HFFc6 (cell line): ENCODE measurements at regions not wholly inside any gene's neighbourhood (a gene's known extent, or its start where the extent isn't known, plus 50 kb on each side); places are given as distances from the start of the nearest gene placed in this dataset.
"Not testable (repeated sequence)": the region's sequence is repeated elsewhere in the genome, so short reads cannot be mapped to it uniquely, and the experiment has no call there.

Source experiments
- DNase-seq: peaks from one replicate; pipeline ENCODE4 v3.0.0-alpha.2; 2018
- H3K27ac Mint-ChIP-seq: 2 replicates; pipeline ENCODE4 v1.8.0; 2020; ENCODE audit warnings: mild to moderate bottlenecking, mixed read lengths
- H3K27me3 Mint-ChIP-seq: 2 replicates; pipeline ENCODE4 v1.8.0; 2021; ENCODE audit warnings: mild to moderate bottlenecking, moderate library complexity, mixed read lengths; ENCODE audit not compliant: insufficient read depth
- H3K36me3 Mint-ChIP-seq: 2 replicates; pipeline ENCODE4 v1.8.0; 2021; ENCODE audit warnings: low read depth, mixed read lengths
- H3K4me1 Mint-ChIP-seq: 2 replicates; pipeline ENCODE4 v1.8.0; 2020; ENCODE audit warnings: low read depth, mixed read lengths
- H3K4me3 Mint-ChIP-seq: 2 replicates; pipeline ENCODE4 v1.8.0; 2020; ENCODE audit warnings: mild to moderate bottlenecking, moderate library complexity, mixed read lengths
- H3K9me3 Mint-ChIP-seq: 2 replicates; pipeline ENCODE4 v1.8.0; 2020; ENCODE audit warnings: mild to moderate bottlenecking, mixed read lengths
- CTCF ChIP-seq: fragments of 200-600 bp; sonication (generic); IDR thresholded peaks from 2 replicates; pipeline ENCODE4 v1.5.0; 2021; ENCODE audit warnings: antibody characterized with exemption, mild to moderate bottlenecking

GRCh38 chr2:192932376-192932775, 737.6 kb upstream of the TMEFF2 start:
- no peak for TF ChIP-seq CTCF
- no peak for DNase-seq
- H3K27me3 Mint-ChIP-seq: no peaks in the 10 kb centered on the region
- peaks cover 6% of the 10 kb centered on the region; the same call in 1 of the 2 replicates for H3K36me3 Mint-ChIP-seq
- H3K4me3 Mint-ChIP-seq: no peak overlapping the region
- no peaks in the 10 kb centered on the region for H3K4me1 Mint-ChIP-seq
- H3K9me3 Mint-ChIP-seq: peaks cover 54% of the 10 kb centered on the region
- H3K27ac Mint-ChIP-seq: no peak overlapping the region

GRCh38 chr2:192921631-192922030, 726.9 kb upstream of the TMEFF2 start:
- not testable (repeated sequence) for H3K4me3 Mint-ChIP-seq, DNase-seq, H3K27ac Mint-ChIP-seq, H3K4me1 Mint-ChIP-seq, H3K27me3 Mint-ChIP-seq, H3K36me3 Mint-ChIP-seq
- peaks cover 33% of the 10 kb centered on the region for H3K9me3 Mint-ChIP-seq

GRCh38 chr2:192901446-192901845, 706.7 kb upstream of the TMEFF2 start:
- peaks cover 27% of the 10 kb centered on the region for H3K9me3 Mint-ChIP-seq
- H3K27me3 Mint-ChIP-seq: no peaks in the 10 kb centered on the region
- DNase-seq: no peak
- TF ChIP-seq CTCF: no peak
- H3K4me3 Mint-ChIP-seq: no peak overlapping the region
- H3K4me1 Mint-ChIP-seq: no peaks in the 10 kb centered on the region
- H3K36me3 Mint-ChIP-seq: no peaks in the 10 kb centered on the region
- no peak overlapping the region for H3K27ac Mint-ChIP-seq

GRCh38 chr2:192899466-192899865, 704.7 kb upstream of the TMEFF2 start:
- Mint-ChIP-seq H3K4me1 (no peaks in the 10 kb centered on the region), H3K9me3 (peaks cover 17% of the 10 kb centered on the region), H3K27ac (no peak overlapping the region), H3K36me3 (no peaks in the 10 kb centered on the region), H3K4me3 (no peak overlapping the region), H3K27me3 (no peaks in the 10 kb centered on the region)
- DNase-seq: no peak
- TF ChIP-seq CTCF: no peak

- not testable (repeated sequence) for H3K27ac Mint-ChIP-seq, H3K4me3 Mint-ChIP-seq, DNase-seq, H3K36me3 Mint-ChIP-seq, H3K27me3 Mint-ChIP-seq, H3K4me1 Mint-ChIP-seq
- peaks cover 11% of the 10 kb centered on the region for H3K9me3 Mint-ChIP-seq
These were observed 699.2 kb upstream of the TMEFF2 start for GRCh38 chr2:192893976-192894375.

GRCh38 chr2:192888109-192888508, 693.4 kb upstream of the TMEFF2 start:
- TF ChIP-seq CTCF: no peak
- H3K27ac Mint-ChIP-seq: no peak overlapping the region
- no peak overlapping the region for H3K4me3 Mint-ChIP-seq

GRCh38 chr2:192887337-192887736, 692.6 kb upstream of the TMEFF2 start:
- Mint-ChIP-seq H3K9me3 (peaks cover 35% of the 10 kb centered on the region), H3K4me1 (no peaks in the 10 kb centered on the region), H3K27ac (no peak overlapping the region), H3K36me3 (no peaks in the 10 kb centered on the region), H3K27me3 (no peaks in the 10 kb centered on the region), H3K4me3 (no peak overlapping the region)
- no peak for TF ChIP-seq CTCF
- DNase-seq: no peak

More at GRCh38 chr2:192888109-192888508, 693.4 kb upstream of the TMEFF2 start:
- Mint-ChIP-seq H3K4me1 (no peaks in the 10 kb centered on the region), H3K36me3 (no peaks in the 10 kb centered on the region), H3K9me3 (peaks cover 32% of the 10 kb centered on the region), H3K27me3 (no peaks in the 10 kb centered on the region)
- no peak for DNase-seq
